DMS 273 (cell line): ENCODE measurements at regions not wholly inside any gene's neighbourhood (a gene's known extent, or its start where the extent isn't known, plus 50 kb on each side); places are given as distances from the start of the nearest gene placed in this dataset.

Experiments used
- DNase-seq: peaks from one replicate; lab custom pipeline; 2025; ENCODE audit not compliant: unreplicated experiment; lab: John Stamatoyannopoulos, UW

DNA sequence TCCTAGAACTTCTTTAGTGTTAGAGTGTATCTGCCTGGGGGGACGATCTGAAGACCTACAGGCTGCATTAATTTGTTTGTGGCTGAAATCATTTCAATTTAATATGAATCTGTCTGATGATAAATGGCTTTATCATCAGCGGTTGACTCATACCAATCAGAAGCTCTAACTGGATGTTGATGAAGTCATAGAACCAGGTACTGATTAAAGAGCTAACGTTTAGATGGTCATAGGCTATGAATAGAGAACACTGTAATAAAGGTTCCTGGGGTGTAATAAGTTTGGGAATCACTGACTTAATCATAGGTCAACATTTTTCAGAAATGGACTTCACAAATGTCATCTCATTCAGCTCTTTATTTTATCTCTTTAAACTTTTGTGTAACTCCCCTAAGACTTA lies 329.9 kb downstream of the MSX2 start:
- DNase-seq = no peak

DNA sequence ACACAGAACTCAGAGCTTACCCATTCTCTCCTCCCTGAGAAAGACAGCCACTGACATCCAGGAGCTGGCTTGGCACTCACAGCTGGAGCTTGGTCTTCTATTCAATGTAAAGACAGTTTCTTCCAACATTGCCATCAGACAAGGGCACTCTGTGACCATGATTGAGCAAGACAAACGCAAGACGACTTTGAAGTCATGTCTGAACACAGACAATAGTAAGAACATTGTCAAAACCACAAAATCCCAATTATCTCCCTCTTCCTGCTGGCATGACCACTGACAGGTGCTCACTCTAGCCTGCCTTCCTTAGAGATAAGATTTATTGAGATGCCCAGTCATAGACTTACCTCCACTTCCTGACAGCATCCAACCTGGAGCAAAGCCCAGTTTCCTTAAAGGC lies 328.0 kb downstream of the MSX2 start:
- no peak for DNase-seq

DNA sequence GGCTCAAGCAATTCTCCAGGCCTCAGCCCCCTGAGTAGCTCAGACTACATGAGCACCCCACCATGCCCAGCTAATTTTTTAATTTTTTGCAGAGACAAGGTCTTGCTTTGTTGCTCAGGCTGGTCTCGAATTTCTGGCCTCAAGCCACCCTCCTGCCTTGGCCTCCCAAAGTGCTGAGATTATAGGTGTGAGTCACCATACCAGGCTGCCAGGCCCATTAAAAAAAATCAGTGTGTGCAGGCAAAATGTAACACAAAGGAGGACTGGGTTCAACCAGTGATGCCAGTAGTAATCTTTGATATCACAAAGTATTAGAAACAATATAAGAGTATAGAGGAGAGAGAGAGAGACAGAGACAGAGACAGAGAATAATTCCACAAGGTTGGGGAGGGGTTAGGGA lies 322.7 kb downstream of the MSX2 start:
- no peak for DNase-seq

DNA sequence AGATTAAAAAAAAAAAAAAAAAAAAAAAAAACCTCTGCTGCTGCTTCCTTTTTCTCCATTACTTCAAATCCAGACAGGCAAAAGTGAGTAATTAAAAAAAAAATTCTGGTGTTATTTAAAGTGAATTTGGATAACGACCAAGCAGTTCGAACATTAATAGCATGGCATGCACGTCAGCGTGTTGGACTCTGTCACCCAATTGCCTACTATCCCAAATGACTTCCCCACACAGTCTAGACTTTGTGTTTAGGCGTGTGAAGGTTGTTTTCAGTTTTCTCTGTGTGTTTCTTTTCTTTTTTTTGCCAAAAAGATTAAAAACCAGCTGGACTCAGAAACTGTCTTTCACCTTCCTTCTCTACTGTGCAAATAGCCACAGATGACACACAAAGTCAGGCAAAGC lies 321.4 kb downstream of the MSX2 start:
- no peak for DNase-seq

DNA sequence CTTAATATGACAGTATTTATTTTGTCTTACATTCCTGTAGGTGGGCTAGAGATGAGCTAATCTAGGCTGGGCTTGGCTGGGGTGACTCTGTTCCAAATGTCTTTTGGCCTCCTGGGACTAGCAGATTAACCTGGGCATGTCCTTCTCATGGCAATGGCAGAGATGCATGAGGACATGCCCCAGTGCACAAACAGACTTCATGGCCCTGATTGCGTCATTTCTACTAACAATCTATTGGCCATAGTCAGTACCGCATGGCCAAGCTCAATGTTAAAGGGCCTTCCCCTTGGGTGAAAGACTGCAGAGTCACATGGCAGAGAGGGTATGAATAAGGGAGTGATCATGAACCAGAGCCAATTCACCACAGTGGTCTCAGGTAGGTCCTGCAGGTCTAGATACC lies 313.4 kb downstream of the MSX2 start:
- DNase-seq = no peak

DNA sequence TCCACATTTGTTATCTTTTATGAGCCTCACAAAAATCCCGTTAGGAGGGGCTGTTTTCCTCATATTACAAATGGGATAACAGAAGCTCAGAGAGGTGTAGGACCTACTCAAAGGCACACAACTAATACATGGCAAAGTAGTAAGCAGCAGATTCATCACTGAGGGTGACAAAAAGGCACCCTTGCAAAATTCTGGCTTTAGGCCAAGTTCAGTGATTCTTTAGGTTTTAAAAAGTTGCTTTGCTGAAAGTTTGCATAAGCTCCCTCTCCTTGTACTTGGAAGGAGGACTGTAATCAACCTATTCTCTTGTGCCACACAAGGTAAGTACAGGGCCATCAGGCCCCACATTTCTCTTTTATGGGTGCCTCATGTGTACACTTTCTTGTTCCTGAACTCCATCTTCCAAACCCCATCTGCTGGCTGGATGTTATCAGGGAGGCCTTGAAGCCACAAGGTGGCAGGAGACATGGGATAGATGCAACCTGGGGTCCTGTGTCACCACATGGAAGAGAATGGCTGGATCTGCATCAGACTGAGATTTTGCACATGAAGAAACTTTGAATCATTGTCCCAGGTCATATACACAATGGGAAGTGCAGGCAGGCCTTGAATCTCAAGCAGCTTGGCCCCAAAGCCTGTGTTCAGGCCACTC lies 311.6 kb downstream of the MSX2 start:
- DNase-seq = peak; percentile 45

DNA sequence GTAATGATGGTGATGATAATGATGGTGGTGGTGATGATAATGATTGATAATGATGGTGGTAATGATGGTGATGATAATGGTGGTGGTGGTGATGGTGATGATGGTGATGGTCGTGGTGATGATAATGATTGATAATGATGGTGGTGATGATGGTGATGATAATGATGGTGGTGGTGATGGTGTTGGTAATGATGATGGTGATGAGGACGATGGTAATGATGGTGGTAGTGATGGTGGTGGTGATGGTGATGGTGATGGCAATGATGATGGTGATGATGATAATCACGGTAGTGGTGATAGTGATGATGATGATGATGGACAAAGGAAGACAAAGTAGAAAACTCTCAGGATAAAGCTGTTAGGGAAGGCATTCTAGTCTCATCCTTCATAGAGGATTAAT lies 310.5 kb downstream of the MSX2 start:
- no peak for DNase-seq

DNA sequence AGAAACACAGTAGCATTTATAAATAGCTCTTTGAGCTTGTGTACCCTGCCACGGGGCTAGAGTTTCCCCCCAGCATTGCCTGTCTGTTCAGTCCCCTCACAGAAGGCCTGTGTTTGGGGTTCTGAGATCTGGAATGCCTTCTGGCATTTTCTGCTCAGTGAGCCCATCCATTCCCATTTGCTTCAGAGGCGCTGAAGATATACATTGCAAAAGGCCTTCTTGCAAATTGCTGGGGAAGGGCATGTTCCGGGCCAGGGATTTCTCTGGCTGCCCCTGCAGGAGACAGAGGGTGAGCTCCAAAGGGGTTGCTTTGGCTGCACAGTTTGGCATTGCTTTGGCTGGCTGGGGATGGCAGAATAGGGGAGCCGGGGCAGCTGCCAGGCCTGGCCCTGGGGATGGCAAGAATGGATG lies 308.4 kb downstream of the MSX2 start:
- no peak for DNase-seq

DNA sequence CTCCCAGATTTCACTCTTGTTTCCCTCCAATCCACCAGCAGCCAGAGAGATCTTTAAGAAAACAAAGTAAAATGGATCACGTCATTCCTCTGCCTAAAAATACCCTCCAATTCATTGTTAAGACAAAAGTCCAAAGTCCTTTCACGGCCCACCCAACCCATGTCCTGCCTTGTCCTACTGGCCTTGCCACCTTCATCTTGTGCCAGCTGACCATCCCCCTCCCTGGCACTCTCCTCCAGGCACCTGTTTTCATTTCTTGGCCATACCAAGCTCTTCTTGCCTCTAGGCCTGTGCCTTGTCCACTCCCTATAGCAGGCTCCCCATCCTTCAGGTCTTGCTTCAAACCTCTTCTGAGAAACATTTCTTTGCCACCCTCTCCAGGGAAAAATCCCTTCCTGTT lies 307.6 kb downstream of the MSX2 start:
- DNase-seq = no peak

DNA sequence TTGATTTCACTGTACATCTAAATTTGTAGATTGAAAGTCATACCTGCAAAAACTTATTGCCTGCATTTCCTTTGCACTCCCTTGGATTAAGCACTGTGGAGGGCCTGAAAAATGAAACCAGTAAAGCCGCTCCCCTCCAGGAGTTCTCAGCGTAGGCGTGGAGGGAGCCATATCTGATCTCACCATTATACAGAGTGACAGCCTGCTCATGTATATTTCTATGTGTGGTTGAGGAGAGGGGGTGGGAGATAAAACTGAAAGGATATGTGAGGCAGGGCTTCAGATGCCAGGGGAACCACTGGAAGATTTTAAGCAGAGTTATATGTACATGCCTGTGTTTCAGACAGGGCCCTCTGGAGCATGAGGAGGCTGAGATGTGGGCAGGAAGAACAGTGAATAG lies 303.0 kb downstream of the MSX2 start:
- no peak for DNase-seq

DNA sequence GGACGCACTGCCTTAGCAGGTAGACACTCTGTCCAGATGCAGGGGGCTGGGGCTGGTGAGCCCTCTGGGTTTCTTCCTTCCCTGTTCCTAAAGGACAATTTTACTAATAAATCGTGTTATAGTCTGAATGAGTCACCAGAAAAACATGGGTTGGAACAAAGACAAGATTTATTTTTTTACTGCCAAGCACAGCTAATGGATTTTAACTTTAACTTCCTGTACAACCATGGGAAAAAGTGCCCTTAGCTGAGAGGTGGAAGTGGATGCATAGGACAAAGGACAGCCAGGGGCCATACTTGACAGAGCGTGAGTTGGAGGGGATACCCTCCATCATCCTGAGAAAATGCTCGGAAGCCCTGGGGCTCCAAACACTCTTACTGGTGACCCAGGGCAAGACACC lies 300.7 kb downstream of the MSX2 start:
- no peak for DNase-seq

DNA sequence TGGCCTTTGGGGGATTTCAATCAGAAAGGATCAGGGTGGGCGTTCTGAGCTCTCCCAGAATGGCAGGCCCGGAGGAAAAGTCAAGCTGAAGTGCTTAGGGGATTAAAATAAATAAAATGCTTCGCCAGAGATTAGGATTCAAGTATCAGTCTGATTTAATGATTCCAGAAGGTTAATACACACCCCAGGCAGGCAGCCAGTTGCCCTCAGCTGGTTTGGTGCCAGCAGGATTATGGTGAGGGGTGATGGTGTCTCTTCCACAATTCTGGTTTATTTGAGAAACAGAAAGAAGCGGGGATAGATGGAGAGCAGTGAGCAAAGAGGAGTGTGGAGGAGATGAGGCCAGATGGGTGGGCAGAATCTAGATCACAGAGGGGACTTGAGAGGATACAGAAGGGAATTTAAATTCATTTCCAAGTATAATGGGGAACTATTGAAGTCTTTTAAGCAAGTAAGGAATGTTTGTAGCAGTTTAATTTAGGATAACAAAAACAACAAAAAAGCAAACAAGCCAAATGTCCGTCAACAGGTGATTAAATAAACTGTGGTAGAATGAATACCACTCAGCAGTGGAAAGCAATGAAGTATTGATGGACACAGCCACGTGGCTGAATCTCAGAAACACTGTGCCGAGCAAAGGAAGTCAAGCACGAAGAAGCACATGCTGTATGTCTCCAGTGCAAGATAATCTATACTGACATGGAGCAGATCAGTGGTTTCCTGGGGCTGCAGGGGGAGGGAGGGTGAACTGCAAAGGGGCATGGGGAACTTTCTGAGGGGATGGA lies 297.7 kb downstream of the MSX2 start:
- DNase-seq = peak; percentile 68

DNA sequence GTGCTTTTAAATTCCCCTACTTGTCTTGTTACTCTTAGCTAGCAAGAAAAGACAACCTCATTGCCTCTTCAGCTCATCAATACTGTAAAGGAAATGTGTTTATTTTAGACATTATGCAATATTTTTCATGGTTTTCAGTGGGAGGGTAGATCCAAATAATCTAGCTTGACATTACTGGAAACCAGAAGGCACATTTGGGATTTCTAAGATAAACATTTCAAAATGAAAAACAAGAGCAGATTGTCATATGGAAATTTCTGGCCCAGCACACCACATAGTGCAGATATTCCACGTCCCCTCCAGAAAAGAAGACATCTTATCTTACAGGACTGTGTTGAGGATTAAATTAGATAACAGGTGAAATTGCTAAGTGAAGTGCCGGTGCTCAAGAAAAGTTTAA lies 296.9 kb downstream of the MSX2 start:
- peak; percentile 36 for DNase-seq

DNA sequence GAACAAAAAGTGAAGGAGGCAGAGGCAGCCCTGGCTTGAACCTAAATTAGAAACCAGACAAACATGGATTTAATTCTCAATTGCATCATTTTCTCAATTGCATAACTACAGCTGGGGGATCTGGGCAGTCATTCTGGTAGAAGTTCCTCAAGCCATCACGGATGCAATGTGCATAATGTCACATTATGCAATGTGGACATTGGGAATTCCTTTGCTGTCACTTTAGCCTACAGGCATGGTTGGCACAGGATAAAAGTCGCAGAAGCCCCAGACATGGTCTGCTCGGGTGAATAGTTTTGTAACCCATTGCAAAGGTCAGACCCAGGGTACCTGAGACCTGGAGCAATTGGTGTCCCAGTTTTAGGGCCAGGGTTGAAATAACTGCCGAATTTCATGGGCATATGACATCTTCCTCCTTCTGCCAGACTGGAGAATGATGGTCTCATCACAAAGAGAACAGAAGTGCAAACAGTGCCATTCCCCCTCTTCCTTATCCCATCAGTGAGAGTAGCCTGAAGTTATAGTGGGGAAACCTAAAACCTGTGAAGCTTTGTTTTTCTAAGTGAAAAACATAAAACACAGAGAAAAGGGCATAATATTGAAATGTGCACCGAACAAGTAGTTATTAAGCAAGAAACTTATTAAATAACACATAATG lies 290.8 kb downstream of the MSX2 start:
- DNase-seq = no peak

DNA sequence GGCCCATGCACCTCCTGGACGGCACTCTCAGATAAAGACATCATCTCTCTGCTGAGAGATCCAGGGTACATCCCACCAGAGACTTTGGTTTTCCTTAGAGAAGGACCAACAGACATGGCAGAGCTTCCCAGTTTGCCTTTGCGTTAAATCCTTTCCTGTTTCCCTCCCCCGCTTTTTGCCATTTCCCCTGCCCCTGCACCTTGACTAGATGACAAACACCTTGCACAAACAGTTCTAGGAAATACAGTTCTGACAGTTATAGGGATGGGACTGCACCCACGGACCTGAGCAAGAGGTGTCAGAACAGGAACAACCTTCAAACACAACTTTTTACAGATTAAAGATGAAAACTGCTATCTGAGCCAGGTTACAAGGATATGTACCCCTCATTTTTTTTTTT lies 288.9 kb downstream of the MSX2 start:
- no peak for DNase-seq

DNA sequence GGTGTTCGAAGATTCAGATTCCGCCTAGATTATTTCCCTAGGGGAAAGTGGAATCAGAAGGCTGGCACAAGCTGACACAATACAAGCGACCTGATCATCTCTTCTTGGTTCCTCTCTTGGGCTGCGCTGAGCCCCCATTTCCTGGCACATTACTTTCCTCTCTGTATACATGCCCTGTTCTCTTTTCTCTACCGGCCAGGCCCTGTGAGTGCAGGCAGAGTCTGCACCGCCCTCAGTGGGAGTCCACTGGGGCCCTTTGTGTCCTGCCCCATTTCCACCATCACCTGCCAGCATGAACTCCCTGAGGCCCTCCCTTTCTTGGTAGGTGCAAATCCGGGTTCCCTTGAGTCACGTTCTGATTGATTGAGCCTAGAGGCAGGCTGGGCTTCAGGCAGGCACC lies 287.9 kb downstream of the MSX2 start:
- no peak for DNase-seq

DNA sequence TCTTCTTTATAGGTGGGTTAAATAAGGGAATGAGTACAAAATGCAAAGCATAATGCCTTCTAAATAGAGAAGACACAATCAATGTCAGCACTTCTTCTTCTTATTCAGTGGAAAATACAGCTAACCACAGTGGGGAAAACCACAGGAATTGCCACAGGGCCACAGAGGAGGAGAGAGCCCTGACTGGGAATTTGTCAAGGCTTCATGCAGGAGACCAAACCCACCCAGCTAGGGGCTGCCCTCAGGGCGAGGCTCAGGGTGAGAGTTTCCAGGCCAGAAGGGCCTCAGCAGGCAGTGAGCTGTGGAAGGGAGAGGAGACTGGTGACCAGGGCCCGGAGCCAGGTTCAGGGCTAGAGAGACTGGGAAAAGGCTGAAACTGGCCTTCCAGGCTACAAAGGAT lies 279.1 kb downstream of the MSX2 start:
- no peak for DNase-seq

DNA sequence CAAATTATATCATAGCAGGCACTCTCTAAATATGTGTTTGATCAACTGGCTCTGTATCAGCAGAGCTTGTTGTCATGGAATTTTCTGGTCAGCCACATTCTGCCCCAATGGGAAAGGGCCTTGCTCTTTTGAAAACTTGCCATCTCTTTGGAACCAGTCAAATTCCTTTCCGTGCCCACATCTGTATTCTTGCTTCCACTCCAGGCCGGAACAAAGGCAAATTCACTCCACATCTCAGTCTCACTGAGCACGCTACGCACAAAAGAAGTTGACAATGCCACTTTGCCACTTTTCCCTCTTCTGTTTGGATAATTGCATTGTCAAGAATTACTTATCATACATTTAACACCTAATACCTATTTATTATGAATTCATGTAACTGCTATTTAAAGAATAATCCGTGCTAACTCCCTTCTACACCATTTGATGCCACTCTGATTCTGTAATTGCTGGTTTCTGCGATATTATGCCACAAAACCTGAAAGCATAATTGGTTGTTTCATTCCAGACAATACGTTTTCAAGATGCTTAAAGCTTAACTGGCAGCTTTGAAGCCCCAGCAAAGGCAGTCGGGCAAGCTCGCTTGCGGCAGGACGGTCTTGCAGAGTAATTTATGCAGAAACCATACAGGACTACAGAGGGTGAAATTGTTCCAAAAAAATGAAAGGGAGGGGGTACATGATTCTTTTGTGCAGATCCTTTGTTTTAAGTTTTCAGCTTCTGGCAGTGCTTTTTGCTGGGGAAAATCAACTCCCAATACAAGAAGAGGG lies 277.7 kb downstream of the MSX2 start:
- no peak for DNase-seq

DNA sequence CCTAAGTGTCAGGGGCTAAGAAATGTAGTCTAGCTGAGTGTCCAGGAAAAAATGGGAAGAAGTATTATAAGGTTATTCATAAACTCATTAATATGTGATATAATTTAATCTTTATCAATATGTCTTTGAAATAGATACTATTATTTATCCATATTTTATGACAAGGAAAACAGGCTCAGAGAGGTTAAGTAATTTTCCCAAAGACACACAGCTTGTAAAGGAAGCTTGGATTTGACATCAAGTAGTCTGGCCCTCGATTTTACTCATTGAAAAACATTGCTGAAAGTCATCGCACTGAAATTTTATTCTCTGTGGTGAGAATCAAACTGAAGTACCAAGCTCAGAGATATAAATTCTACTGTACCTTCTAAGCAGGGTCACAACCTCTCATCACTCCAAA lies 276.9 kb downstream of the MSX2 start:
- no peak for DNase-seq

DNA sequence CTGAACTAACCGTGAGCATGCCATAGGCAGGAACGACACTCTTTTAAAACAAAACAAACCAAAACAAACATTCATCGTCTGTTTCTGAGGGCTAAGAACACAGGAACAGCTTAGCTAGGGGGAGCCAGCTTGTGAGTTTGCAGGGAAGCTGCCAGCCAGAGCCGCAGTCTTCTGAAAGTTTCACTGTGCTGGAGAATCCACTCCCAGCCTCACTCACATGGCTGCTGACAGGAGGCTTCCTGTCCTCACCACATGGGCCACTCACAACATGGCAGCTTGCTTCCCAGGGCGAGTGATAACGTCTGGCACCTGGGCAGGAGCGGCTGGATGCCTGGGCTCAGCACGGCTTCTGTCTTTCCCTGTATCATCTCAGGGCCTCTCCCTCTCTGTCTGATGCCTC lies 275.2 kb downstream of the MSX2 start:
- peak; percentile 12 for DNase-seq

DNA sequence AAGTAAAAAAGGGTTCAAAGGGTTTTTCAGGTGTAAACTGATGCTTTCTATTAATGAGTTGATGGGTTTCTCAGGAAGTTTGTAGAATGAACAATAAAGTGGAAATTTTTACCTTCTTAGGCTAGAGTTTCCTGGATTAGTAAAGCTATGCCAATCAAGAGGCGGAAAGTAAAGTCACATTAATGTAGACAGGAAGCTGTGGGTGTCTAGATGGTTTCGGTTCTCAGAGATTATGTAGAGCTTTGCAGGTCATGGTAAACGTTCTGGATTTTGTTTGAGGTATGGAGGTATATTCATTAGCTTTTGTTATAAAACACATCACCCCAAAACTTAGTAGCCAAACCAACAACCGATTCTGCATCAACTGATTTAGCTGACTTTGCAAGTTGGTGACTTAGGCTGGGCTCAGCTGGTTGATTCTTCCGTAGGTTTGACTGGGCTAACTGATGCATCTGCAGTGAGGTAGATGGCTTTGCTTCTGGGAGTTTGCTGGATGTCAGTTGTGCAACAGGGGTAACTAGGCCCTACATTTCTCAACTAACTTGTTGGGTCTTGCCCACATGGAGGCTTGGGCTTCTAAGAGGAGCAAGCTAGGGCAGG lies 273.8 kb downstream of the MSX2 start:
- DNase-seq = no peak
